Small intestine (tissue), 7 donors: ENCODE measurements at regions not wholly inside any gene's neighbourhood (a gene's known extent, or its start where the extent isn't known, plus 50 kb on each side); places are given as distances from the start of the nearest gene placed in this dataset.

Experiments used
- DNase-seq, 2 donors: peaks; one replicate each; pipeline versions ENCODE4 v3.0.0 to v3.0.0-alpha.2; 2013
- FAIRE-seq: peaks from 2 replicates; lab custom pipeline; 2012; peaks lifted over from hg19 to GRCh38; lab: Jason Lieb, UNC
- H3K27ac ChIP-seq, 3 donors: one replicate each; pipeline ENCODE4 v1.5.1; 2013; ENCODE audit warnings: low read length in 2 of 3, mild to moderate bottlenecking in 2 of 3, control low read depth in 1 of 3, inconsistent platforms in 1 of 3, low read depth in 1 of 3, moderate library complexity in 1 of 3
- H3K27me3 ChIP-seq, 3 donors: one replicate each; pipeline ENCODE4 v1.6.1; 2013; ENCODE audit warnings: low read length in 3 of 3, inconsistent platforms in 1 of 3; ENCODE audit not compliant: control insufficient read depth in 3 of 3, insufficient read depth in 3 of 3
- H3K36me3 ChIP-seq, 3 donors: one replicate each; pipeline ENCODE4 v1.6.1; 2013; ENCODE audit warnings: low read length in 3 of 3, inconsistent platforms in 1 of 3, low read depth in 1 of 3, mild to moderate bottlenecking in 1 of 3, moderate library complexity in 1 of 3; ENCODE audit not compliant: control insufficient read depth in 3 of 3, insufficient read depth in 2 of 3
- H3K4me1 ChIP-seq, 3 donors: one replicate each; pipeline ENCODE4 v1.6.1; 2013; ENCODE audit warnings: low read length in 2 of 3, inconsistent platforms in 1 of 3, low read depth in 1 of 3, mild to moderate bottlenecking in 1 of 3, moderate library complexity in 1 of 3; ENCODE audit not compliant: control insufficient read depth in 3 of 3, insufficient read depth in 2 of 3
- H3K4me3 ChIP-seq, 3 donors: one replicate each; pipeline ENCODE4 v1.5.1; 2013; ENCODE audit warnings: low read length in 3 of 3, control low read depth in 1 of 3, inconsistent platforms in 1 of 3, low read depth in 1 of 3, mild to moderate bottlenecking in 1 of 3, moderate library complexity in 1 of 3
- H3K9me3 ChIP-seq, 2 donors: one replicate each; pipeline ENCODE4 v1.6.1; 2013; ENCODE audit warnings: low read depth in 1 of 2, low read length in 1 of 2; ENCODE audit not compliant: control insufficient read depth in 2 of 2, insufficient read depth in 1 of 2
- whole genome bisulfite sequencing, 3 donors: extraction: QIAGEN DNeasy Blood & Tissue Kit; methylation state at CpG; one replicate each; pipeline ENCODE4 v1.1.7; 2013; 5-methylcytosine and 5-hydroxymethylcytosine counted together
- donor health status: healthy with polysubstance abuse.
- donor health status: control.
- donor health status: control.
- donor health status: Bipolar disorder and iron deficiency.
- donor health status: healthy.

GRCh38 chr2:16228951-16229350 lies 288.6 kb downstream of the MYCN start:
- H3K36me3 ChIP-seq: no peaks in the 10 kb centered on the region
- DNase-seq (no peak), FAIRE-seq (no peak)
- no peak overlapping the region for H3K4me3 ChIP-seq
- no peaks in the 10 kb centered on the region for H3K4me1 ChIP-seq
- no peaks in the 10 kb centered on the region for H3K27me3 ChIP-seq
- H3K27ac ChIP-seq: no peak overlapping the region
- WGBS, 3 donors: 75 to 87% (median 83%) methylated on average over 6 of the region's 6 CpGs
- no peaks in the 10 kb centered on the region for H3K9me3 ChIP-seq

- DNase-seq: no peak
- peaks cover 0 to 3% (median 0%) of the 10 kb centered on the region in 3 donors for H3K4me1 ChIP-seq
- H3K27ac ChIP-seq: no peak overlapping the region
- H3K4me3 ChIP-seq: no peak overlapping the region
- no peaks in the 10 kb centered on the region for H3K27me3 ChIP-seq
- H3K36me3 ChIP-seq: no peaks in the 10 kb centered on the region
- FAIRE-seq: no peak
- no peaks in the 10 kb centered on the region for H3K9me3 ChIP-seq
- 81 to 89% (median 86%) methylated on average over 7 of the region's 7 CpGs for WGBS, 3 donors
These were observed 288.1 kb downstream of the MYCN start for GRCh38 chr2:16228471-16228870.

GRCh38 chr2:16227811-16228462 lies 287.6 kb downstream of the MYCN start:
- WGBS, 3 donors: 73 to 83% (median 77%) methylated on average over 16 to 17 of the region's 17 CpGs
- no peaks in the 10 kb centered on the region for H3K36me3 ChIP-seq
- no peak overlapping the region for H3K4me3 ChIP-seq
- no peaks in the 10 kb centered on the region for H3K27me3 ChIP-seq
- no peak for FAIRE-seq
- no peaks in the 10 kb centered on the region for H3K9me3 ChIP-seq
- H3K4me1 ChIP-seq: peaks cover 0 to 3% (median 0%) of the 10 kb centered on the region in 3 donors
- H3K27ac ChIP-seq: no peak overlapping the region
- DNase-seq: no peak

- DNase-seq (no peak), FAIRE-seq (no peak)
- WGBS, 3 donors: 67 to 75% (median 73%) methylated on average over 20 to 21 of the region's 21 CpGs
- Histone ChIP-seq H3K9me3 (no peaks in the 10 kb centered on the region), H3K27ac (no peak overlapping the region), H3K27me3 (no peaks in the 10 kb centered on the region), H3K4me1 (peaks cover 0 to 3% (median 0%) of the 10 kb centered on the region in 3 donors), H3K36me3 (no peaks in the 10 kb centered on the region), H3K4me3 (no peak overlapping the region)
These were observed 286.8 kb downstream of the MYCN start for GRCh38 chr2:16226943-16227664.

GRCh38 chr2:16226381-16226780 lies 286.0 kb downstream of the MYCN start:
- 75 to 77% (median 76%) methylated on average over 3 of the region's 3 CpGs for WGBS, 3 donors
- DNase-seq (no peak), FAIRE-seq (no peak)

GRCh38 chr2:16225545-16225944 lies 285.2 kb downstream of the MYCN start:
- 90 to 92% (median 90%) methylated on average over 4 of the region's 4 CpGs for WGBS, 3 donors
- Histone ChIP-seq H3K4me3 (no peak overlapping the region), H3K4me1 (peaks cover 0 to 3% (median 0%) of the 10 kb centered on the region in 3 donors), H3K9me3 (no peaks in the 10 kb centered on the region), H3K36me3 (no peaks in the 10 kb centered on the region), H3K27ac (no peak overlapping the region), H3K27me3 (no peaks in the 10 kb centered on the region)
- FAIRE-seq (no peak), DNase-seq (no peak)

More at GRCh38 chr2:16226381-16226780, 286.0 kb downstream of the MYCN start:
- Histone ChIP-seq H3K9me3 (no peaks in the 10 kb centered on the region), H3K4me1 (peaks cover 0 to 3% (median 0%) of the 10 kb centered on the region in 3 donors), H3K36me3 (no peaks in the 10 kb centered on the region), H3K27me3 (no peaks in the 10 kb centered on the region), H3K27ac (no peak overlapping the region), H3K4me3 (no peak overlapping the region)

- Histone ChIP-seq H3K9me3 (no peaks in the 10 kb centered on the region), H3K4me1 (peaks cover 0 to 3% (median 0%) of the 10 kb centered on the region in 3 donors), H3K27ac (no peak overlapping the region), H3K4me3 (no peak overlapping the region), H3K36me3 (no peaks in the 10 kb centered on the region), H3K27me3 (no peaks in the 10 kb centered on the region)
- FAIRE-seq (no peak), DNase-seq (no peak)
- WGBS, 3 donors: 72 to 85% (median 75%) methylated on average over 6 of the region's 6 CpGs
These were observed 284.7 kb downstream of the MYCN start for GRCh38 chr2:16225071-16225470.

- Histone ChIP-seq H3K27me3 (no peaks in the 10 kb centered on the region), H3K36me3 (no peaks in the 10 kb centered on the region), H3K4me3 (no peak overlapping the region), H3K27ac (no peak overlapping the region), H3K4me1 (peaks cover 0 to 3% (median 0%) of the 10 kb centered on the region in 3 donors), H3K9me3 (no peaks in the 10 kb centered on the region)
- 72 to 77% (median 74%) methylated on average over 13 to 14 of the region's 14 CpGs for WGBS, 3 donors
- no peak for FAIRE-seq
- DNase-seq: no peak
These were observed 284.1 kb downstream of the MYCN start for GRCh38 chr2:16224298-16225045.
